GM21723 (cell line): ENCODE measurements at regions not wholly inside any gene's neighbourhood (a gene's known extent, or its start where the extent isn't known, plus 50 kb on each side); places are given as distances from the start of the nearest gene placed in this dataset.

Experiments used
- ATAC-seq: cut with Tn5 transposase; IDR thresholded peaks from one replicate; pipeline ENCODE4 v1.9.1; 2021; ENCODE audit warnings: mild to moderate bottlenecking, moderate library complexity; ENCODE audit not compliant: unreplicated experiment

DNA sequence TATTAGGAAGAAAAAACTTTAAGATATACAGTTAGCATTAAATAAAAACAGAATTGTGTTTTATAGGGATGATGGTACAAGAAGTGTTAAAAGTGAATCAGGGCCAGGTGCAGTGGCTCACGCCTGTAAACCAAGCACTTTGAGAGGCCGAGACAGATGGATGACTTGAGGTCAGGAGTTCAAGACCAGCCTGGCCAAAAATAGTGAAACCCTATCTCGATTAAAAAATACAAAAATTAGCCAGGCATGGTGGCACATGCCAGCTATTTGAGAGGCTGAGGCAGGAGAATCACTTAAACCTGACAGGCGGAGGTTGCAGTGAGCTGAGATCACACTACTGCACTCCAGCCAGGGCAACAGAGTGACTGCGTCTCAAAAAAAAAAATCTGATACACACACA lies 282.9 kb upstream of the ATP10B start:
- ATAC-seq: no peak

DNA sequence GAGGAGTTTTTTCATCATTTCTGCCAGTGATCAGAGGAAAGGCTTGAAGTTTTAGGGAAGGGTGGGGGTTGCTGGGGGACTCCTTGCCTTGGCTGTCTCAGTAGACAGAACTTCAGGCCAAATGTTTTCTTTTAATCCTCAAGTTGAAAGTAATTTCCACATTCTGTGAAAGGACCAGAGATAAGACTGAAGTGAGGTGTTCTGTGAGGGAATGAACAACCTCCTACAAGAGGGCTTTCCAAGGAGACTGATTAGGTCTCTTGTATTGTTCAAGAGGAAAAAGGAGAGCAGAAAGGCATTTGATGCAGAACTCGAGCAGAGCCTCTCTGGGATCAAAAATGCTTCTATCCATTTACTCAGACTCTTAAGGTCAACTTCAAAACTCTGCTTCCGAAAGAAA lies 282.1 kb upstream of the ATP10B start:
- no peak for ATAC-seq

- ATAC-seq: no peak
Observed at GRCh38 chr5:161115941-161116340, 263.9 kb upstream of the ATP10B start.

- ATAC-seq: no peak
Observed at GRCh38 chr5:161112371-161112770, 260.4 kb upstream of the ATP10B start.

- no peak for ATAC-seq
Observed at GRCh38 chr5:161105525-161105924, 253.5 kb upstream of the ATP10B start.

DNA sequence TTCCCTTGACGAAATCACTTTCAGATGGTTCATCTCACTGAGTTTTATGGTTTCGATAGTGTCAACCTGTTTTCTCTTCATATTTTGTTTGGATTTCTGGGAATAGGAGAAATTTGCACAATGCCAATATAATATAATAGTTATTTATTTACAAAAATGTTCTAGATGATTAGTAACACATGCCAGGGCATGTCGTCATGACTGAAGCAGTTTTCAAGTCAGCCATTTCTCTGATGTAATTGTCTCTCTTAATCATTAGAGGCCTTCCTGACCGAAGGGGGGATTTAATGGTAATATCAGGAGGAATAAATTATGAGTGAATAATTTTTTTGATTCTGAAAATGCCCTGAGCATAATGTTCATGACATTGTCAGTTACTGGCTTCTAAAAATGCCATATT lies 246.5 kb upstream of the ATP10B start:
- no peak for ATAC-seq

- no peak for ATAC-seq
Observed at GRCh38 chr5:161096581-161096980, 244.6 kb upstream of the ATP10B start.

DNA sequence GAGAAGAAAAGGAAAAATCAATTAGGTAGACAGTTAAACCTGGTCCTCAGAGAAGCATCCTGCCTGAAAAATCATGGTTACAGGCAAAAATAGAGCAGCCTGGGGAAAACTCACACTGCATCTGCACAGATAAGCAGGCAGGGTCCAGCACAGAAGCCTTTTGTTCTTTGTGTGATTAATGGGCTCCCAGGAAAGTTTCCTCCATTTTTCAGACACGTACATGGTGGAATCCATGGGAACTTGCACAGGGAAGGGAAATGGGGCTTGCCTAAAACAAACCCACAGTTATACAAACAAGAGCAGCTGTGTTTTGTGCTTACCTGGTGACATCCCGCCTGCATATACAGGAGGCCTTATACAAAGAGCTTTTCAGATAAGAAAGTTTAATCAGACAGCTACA lies 243.9 kb upstream of the ATP10B start:
- ATAC-seq: no peak

DNA sequence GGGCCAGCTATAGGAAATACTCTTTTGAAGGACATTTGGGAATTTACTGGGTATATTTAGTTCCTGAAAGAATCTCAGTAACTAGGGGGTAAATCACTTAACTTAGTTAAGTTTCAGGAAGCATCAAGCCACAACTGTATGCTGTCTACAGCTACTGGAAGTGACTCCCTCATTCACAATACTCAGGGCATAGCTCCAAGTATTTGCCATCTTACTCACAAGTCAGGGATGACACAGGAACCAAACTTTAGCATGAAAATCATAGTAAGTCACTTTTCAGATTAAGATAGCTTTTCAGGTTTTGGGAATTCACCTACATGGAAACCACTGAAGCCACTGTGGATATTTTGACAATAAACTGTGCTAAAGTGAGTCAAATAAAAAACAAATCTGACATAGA lies 242.4 kb upstream of the ATP10B start:
- ATAC-seq: no peak

- ATAC-seq: no peak
Observed at GRCh38 chr5:161093100-161093499, 241.1 kb upstream of the ATP10B start.

GRCh38 chr5:161089569-161089968 lies 237.6 kb upstream of the ATP10B start:
- ATAC-seq: no peak

DNA sequence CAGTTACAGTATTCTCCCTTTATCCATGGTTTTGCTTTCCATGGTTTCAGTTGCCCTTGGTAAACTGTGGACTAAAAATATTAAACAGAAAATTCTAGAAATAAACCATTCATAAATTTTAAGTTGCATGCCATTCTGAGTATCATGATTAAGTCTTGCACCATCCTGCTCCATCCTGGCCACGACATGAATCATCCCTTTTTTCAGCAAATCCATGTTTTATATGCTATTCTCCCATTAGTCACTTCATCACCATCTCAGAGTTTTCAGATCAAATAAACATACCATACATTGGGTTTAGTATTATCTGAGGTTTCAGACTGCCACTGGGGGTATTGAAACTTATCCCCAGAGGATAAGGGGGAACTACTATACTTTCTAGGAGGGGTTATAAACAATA lies 234.4 kb upstream of the ATP10B start:
- no peak for ATAC-seq

- no peak for ATAC-seq
Observed at GRCh38 chr5:161085056-161085455, 233.0 kb upstream of the ATP10B start.

- no peak for ATAC-seq
Observed at GRCh38 chr5:161084115-161084514, 232.1 kb upstream of the ATP10B start.

- no peak for ATAC-seq
Observed at GRCh38 chr5:161078793-161079192, 226.8 kb upstream of the ATP10B start.

- ATAC-seq: no peak
Observed at GRCh38 chr5:161077936-161078545, 226.0 kb upstream of the ATP10B start.

- ATAC-seq: no peak
Observed at GRCh38 chr5:161077496-161077895, 225.5 kb upstream of the ATP10B start.

DNA sequence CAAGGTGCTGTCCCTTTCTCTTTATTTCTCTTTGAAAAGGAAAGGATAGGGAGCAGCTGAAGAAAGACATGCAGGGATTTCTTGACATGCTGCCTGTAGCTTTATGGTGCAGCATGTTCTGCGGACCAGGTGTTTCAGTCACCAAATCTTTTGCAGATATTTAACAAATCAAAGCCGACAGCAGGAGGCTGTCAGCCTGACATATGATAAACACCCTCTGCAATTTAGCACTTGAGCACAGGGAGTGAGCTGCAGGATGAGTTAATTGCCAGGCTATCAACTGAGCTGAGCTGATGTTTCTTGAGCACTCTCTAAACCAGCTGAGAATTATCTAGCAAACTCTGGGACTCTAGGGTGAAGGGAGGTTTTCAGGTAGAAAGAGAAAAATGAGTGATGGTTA lies 212.8 kb upstream of the ATP10B start:
- no peak for ATAC-seq

GRCh38 chr5:161064297-161064696 lies 212.3 kb upstream of the ATP10B start:
- no peak for ATAC-seq

- no peak for ATAC-seq
Observed at GRCh38 chr5:161058781-161059180, 206.8 kb upstream of the ATP10B start.

DNA sequence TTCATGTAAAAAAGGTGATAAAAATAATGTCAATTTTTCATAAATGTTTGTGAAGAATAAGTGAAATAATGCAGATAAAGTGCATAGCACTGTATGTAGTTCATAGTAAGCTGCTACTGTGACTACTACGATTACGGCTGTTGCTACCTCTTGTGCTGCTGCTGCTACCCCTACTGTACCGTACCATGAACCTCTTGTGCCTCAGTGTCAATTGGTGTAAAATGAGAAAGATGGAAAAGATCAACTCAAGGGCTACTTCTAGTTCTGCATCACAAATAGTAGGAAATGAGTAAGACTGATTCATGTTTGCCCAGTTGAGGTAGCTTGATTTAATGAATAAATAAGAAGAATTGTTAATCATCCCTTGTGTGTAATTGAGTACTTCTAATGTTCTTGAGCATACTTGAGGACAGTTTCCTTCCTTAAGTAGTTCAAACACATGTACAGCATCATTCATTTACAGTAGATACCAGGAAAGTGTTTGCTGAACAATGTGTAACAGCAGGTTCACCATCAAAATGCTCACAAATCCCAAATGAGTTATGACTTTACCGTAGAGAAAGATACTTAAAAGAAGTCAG lies 200.0 kb upstream of the ATP10B start:
- ATAC-seq: no peak

DNA sequence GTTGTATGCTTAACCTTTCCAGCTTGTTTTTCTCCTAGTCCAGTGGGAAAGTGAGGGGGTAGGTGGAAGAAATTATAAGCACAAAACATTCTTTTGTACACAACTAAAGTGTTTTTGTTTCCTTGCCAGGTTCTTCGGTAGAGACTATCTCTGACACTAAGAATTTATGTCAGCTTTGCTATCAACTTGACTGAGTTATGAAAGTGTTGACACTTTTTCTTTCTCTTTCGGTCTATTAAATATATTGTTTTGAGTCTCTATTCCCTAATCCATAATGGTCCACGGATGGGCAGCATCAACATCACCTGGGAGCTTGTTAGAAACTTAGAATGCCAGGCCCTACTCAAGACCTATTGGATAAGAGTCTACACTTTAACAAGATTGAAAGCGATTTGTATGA lies 195.0 kb upstream of the ATP10B start:
- no peak for ATAC-seq

- ATAC-seq: no peak
Observed at GRCh38 chr5:161042862-161043261, 190.9 kb upstream of the ATP10B start.
